NCI-H526 treated with DMSO at 0.1 percent for 48 hours (cell line): ENCODE measurements at regions not wholly inside any gene's neighbourhood (a gene's known extent, or its start where the extent isn't known, plus 50 kb on each side); places are given as distances from the start of the nearest gene placed in this dataset.

ENCODE experiments used
- DNase-seq: peaks from one replicate; lab custom pipeline; 2025; lab: John Stamatoyannopoulos, UW

GRCh38 chr16:50992350-50993032 lies 158.6 kb downstream of the SALL1 start:
- no peak for DNase-seq

GRCh38 chr16:50991436-50991835 lies 159.6 kb downstream of the SALL1 start:
- DNase-seq, result no peak

- DNase-seq, result no peak
Measured at GRCh38 chr16:50991006-50991405, 160.1 kb downstream of the SALL1 start.

- no peak for DNase-seq
Measured at GRCh38 chr16:50989047-50989446, 162.0 kb downstream of the SALL1 start.

GRCh38 chr16:50988441-50988840 lies 162.6 kb downstream of the SALL1 start:
- no peak for DNase-seq

GRCh38 chr16:50986453-50986852 lies 164.6 kb downstream of the SALL1 start:
- no peak for DNase-seq

GRCh38 chr16:50985733-50986132 lies 165.3 kb downstream of the SALL1 start:
- DNase-seq, result no peak

GRCh38 chr16:50984688-50985087 lies 166.4 kb downstream of the SALL1 start:
- no peak for DNase-seq

GRCh38 chr16:50982808-50983207 lies 168.3 kb downstream of the SALL1 start:
- no peak for DNase-seq

- no peak for DNase-seq
Measured at GRCh38 chr16:50981951-50982350, 169.1 kb downstream of the SALL1 start.

GRCh38 chr16:50980666-50981065 lies 170.4 kb downstream of the SALL1 start:
- DNase-seq, result no peak

- no peak for DNase-seq
Measured at GRCh38 chr16:50979806-50980620, 171.1 kb downstream of the SALL1 start.

GRCh38 chr16:50977138-50977537 lies 173.9 kb downstream of the SALL1 start:
- no peak for DNase-seq

GRCh38 chr16:50974438-50975036 lies 176.5 kb downstream of the SALL1 start:
- no peak for DNase-seq

- no peak for DNase-seq
Measured at GRCh38 chr16:50972876-50973275, 178.2 kb downstream of the SALL1 start.

- no peak for DNase-seq
Measured at GRCh38 chr16:50970281-50970680, 180.8 kb downstream of the SALL1 start.

GRCh38 chr16:50967827-50968612 lies 183.1 kb downstream of the SALL1 start:
- no peak for DNase-seq

- no peak for DNase-seq
Measured at GRCh38 chr16:50964491-50964890, 186.6 kb downstream of the SALL1 start.

GRCh38 chr16:50961952-50962351 lies 189.1 kb downstream of the SALL1 start:
- no peak for DNase-seq

- no peak for DNase-seq
Measured at GRCh38 chr16:50960517-50961202, 190.4 kb downstream of the SALL1 start.

GRCh38 chr16:50957056-50957455 lies 194.0 kb downstream of the SALL1 start:
- DNase-seq, result no peak

GRCh38 chr16:50956637-50957036 lies 194.4 kb downstream of the SALL1 start:
- no peak for DNase-seq
